Right lobe of liver (tissue), 4 donors: ENCODE measurements at regions not wholly inside any gene's neighbourhood (a gene's known extent, or its start where the extent isn't known, plus 50 kb on each side); places are given as distances from the start of the nearest gene placed in this dataset.

Experiments
- POLR2A ChIP-seq: fragments of 450-650 bp; IDR thresholded peaks from one replicate; pipeline ENCODE4 v1.6.1; 2017; ENCODE audit warnings: antibody characterized with exemption, mild to moderate bottlenecking
- TF ChIP-seq, protein P1 (sequence below), 4 donors: fragments of 200-600 bp in 3 of 4; fragments of 450-650 bp in 1 of 4; IDR thresholded peaks; one replicate each; pipeline versions ENCODE4 v1.5.1 to v1.8.0; 2016 to 2022; ENCODE audit warnings: antibody characterized with exemption in 4 of 4, mild to moderate bottlenecking in 2 of 4
- donor health status: DM: no; HTN: no; CAD: no.
- donor health status: DM: no; HTN: no; CAD: no.
- donor health status: DM: no; HTN: yes; CAD: no.

GRCh38 chr2:111695441-111696007, 188.5 kb downstream of the ANAPC1 start:
- TF ChIP-seq, protein P1, sequence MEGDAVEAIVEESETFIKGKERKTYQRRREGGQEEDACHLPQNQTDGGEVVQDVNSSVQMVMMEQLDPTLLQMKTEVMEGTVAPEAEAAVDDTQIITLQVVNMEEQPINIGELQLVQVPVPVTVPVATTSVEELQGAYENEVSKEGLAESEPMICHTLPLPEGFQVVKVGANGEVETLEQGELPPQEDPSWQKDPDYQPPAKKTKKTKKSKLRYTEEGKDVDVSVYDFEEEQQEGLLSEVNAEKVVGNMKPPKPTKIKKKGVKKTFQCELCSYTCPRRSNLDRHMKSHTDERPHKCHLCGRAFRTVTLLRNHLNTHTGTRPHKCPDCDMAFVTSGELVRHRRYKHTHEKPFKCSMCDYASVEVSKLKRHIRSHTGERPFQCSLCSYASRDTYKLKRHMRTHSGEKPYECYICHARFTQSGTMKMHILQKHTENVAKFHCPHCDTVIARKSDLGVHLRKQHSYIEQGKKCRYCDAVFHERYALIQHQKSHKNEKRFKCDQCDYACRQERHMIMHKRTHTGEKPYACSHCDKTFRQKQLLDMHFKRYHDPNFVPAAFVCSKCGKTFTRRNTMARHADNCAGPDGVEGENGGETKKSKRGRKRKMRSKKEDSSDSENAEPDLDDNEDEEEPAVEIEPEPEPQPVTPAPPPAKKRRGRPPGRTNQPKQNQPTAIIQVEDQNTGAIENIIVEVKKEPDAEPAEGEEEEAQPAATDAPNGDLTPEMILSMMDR (IDR thresholded peaks at IDR 0.05) = no peak
- no peak for TF ChIP-seq POLR2A
